ENCODE measurements at regions not wholly inside any gene's neighbourhood (a gene's known extent, or its start where the extent isn't known, plus 50 kb on each side); places are given as distances from the start of the nearest gene placed in this dataset.

DNA sequence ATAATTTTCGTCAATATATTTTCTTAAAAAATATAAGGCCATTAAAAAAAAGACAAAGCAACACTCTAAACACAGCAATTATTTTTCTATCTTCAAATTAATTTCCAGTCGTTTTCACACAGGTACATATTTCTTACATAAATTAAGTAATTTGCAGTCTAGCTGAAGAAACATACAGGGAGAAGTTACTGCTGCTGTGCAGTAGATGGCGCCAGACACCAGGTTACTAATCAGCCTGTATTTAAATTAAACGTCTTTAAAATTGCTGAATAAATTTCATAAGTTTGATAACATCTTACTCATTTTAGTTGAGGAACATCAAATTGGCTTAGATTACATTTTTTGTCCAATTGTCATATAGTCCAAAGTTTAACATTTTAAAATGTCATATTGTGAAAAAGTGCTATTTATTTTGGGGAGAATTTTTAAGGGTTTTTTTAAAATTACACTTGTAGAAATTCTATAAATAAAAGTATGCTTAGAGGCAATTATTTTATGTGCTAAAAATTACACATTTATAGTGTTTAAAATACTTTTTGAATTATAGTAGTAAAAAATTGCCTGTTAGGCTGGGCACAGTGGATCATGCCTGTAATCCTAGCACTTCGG, 88.4 kb downstream of the PMAIP1 start:
- Histone ChIP-seq H3K36me3 (no peaks in the 10 kb centered on the region), H3K4me1 (no peaks in the 10 kb centered on the region), H3K4me3 (no peak overlapping the region), H3K27ac (no peak overlapping the region), H3K9me3 (no peaks in the 10 kb centered on the region), H3K27me3 (no peaks in the 10 kb centered on the region)
- TF ChIP-seq CTCF (IDR thresholded peaks at IDR 0.05) (peak; percentile 72 to 85 (median 73)), POLR2A (IDR thresholded peaks at IDR 0.05) (no peak), POLR2AphosphoS5 (IDR thresholded peaks at IDR 0.05; ENCODE audit: insufficient read depth in 1 of 2, low read depth in 1 of 2) (no peak)
- DNase-seq (ENCODE audit: extremely low spot score in 2 of 2), result no peak
- intact Hi-C loops (cut with DNase I), result loop anchor here (5.0 kb wide), 1 partner anchor 1464 kb away; no protein-coding TSS in a partner anchor

DNA sequence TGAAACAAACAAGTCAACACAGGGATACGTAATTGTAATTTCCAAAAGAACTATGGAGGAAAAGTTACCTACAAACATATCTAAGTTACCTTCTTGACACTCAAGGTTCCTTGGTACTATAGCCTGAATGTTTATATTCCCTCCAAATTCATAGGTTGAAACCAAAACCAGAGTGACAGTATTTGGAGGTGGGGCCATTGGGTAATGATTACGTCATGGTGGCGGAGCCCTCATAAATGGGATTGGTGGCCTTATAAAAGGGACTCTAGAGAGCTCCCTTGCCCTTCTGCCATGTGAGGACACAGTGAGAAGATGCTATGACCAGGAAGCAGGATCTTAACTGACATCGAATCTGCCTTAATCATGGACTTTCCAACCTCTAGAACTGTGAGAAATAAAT, 87.3 kb downstream of the PMAIP1 start:
- intact Hi-C loops (cut with DNase I), result loop anchor here (5.0 kb wide), 1 partner anchor 1465 kb away; no protein-coding TSS in a partner anchor
- H3K36me3 ChIP-seq, result no peaks in the 10 kb centered on the region
- TF ChIP-seq POLR2AphosphoS5 (IDR thresholded peaks at IDR 0.05; ENCODE audit: insufficient read depth in 1 of 2, low read depth in 1 of 2), result no peak
- no peak for TF ChIP-seq POLR2A (IDR thresholded peaks at IDR 0.05)
- TF ChIP-seq CTCF (IDR thresholded peaks at IDR 0.05), result no peak
- H3K4me1 ChIP-seq, result no peaks in the 10 kb centered on the region
- no peak overlapping the region for H3K4me3 ChIP-seq
- no peak overlapping the region for H3K27ac ChIP-seq
- no peak for DNase-seq (ENCODE audit: extremely low spot score in 2 of 2)
- H3K9me3 ChIP-seq, result no peaks in the 10 kb centered on the region
- H3K27me3 ChIP-seq, result no peaks in the 10 kb centered on the region

- Histone ChIP-seq H3K36me3 (no peaks in the 10 kb centered on the region), H3K27me3 (no peaks in the 10 kb centered on the region), H3K9me3 (no peaks in the 10 kb centered on the region), H3K27ac (no peak overlapping the region), H3K4me3 (no peak overlapping the region), H3K4me1 (no peaks in the 10 kb centered on the region)
- TF ChIP-seq POLR2AphosphoS5 (IDR thresholded peaks at IDR 0.05; ENCODE audit: insufficient read depth in 1 of 2, low read depth in 1 of 2), result no peak
- no peak for TF ChIP-seq CTCF (IDR thresholded peaks at IDR 0.05)
- no peak for TF ChIP-seq POLR2A (IDR thresholded peaks at IDR 0.05)
- DNase-seq (ENCODE audit: extremely low spot score in 2 of 2), result no peak
- intact Hi-C loops (cut with DNase I), result loop anchor here (5.0 kb wide), 1 partner anchor 1466 kb away; no protein-coding TSS in a partner anchor
Observed at GRCh38 chr18:59986139-59986538, 86.3 kb downstream of the PMAIP1 start.

- no peaks in the 10 kb centered on the region for H3K4me1 ChIP-seq
- no peak for DNase-seq (ENCODE audit: extremely low spot score in 2 of 2)
- H3K27ac ChIP-seq, result no peak overlapping the region
- H3K27me3 ChIP-seq, result no peaks in the 10 kb centered on the region
- H3K36me3 ChIP-seq, result no peaks in the 10 kb centered on the region
- intact Hi-C loops (cut with DNase I), result loop anchor here (5.0 kb wide), 1 partner anchor 1467 kb away; no protein-coding TSS in a partner anchor
- no peak for TF ChIP-seq POLR2AphosphoS5 (IDR thresholded peaks at IDR 0.05; ENCODE audit: insufficient read depth in 1 of 2, low read depth in 1 of 2)
- TF ChIP-seq POLR2A (IDR thresholded peaks at IDR 0.05), result no peak
- TF ChIP-seq CTCF (IDR thresholded peaks at IDR 0.05), result no peak
- no peak overlapping the region for H3K4me3 ChIP-seq
- no peaks in the 10 kb centered on the region for H3K9me3 ChIP-seq
Observed at GRCh38 chr18:59985289-59985688, 85.5 kb downstream of the PMAIP1 start.

DNA sequence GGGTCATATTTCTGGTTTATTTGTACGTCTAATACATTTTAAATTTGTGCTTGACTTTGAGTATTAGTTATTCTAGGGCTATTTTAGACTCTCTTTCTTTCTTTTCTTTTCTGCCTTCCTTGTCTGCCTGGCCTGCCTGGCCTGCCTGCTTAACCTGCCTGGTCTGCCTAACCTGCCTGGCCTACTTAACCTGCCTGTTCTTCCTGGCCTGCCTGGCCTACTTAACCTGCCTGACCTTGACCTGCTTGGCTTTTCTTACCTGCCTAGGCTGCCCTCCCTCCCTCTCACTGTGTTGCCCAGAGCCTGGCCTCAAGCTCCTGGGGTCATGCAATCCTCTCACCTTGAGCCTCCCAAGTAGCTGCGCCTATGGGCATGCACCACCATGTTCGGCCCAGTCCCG, 83.7 kb downstream of the PMAIP1 start:
- no peaks in the 10 kb centered on the region for H3K36me3 ChIP-seq
- H3K27me3 ChIP-seq, result no peaks in the 10 kb centered on the region
- TF ChIP-seq POLR2A (IDR thresholded peaks at IDR 0.05) (no peak), CTCF (IDR thresholded peaks at IDR 0.05) (no peak)
- intact Hi-C loops (cut with DNase I), result no loop called here
- H3K27ac ChIP-seq, result no peak overlapping the region
- no peaks in the 10 kb centered on the region for H3K9me3 ChIP-seq
- no peak overlapping the region for H3K4me3 ChIP-seq
- H3K4me1 ChIP-seq, result no peaks in the 10 kb centered on the region
- DNase-seq (ENCODE audit: extremely low spot score in 2 of 2), result no peak

All from vagina (tissue), 2 donors.